K562 (cell line): ENCODE measurements at regions not wholly inside any gene's neighbourhood (a gene's known extent, or its start where the extent isn't known, plus 50 kb on each side); places are given as distances from the start of the nearest gene placed in this dataset.

Experiments used
- ARID1B ChIP-seq: fragments of 450-650 bp; IDR thresholded peaks from 2 replicates; pipeline ENCODE4 v1.6.1; 2016; ENCODE audit warnings: antibody characterized with exemption, mild to moderate bottlenecking, inconsistent platforms
- ATF7 ChIP-seq: fragments of 450-650 bp; IDR thresholded peaks from 2 replicates; pipeline ENCODE4 v1.7.1; 2014; ENCODE audit warnings: mild to moderate bottlenecking, moderate library complexity
- E2F3 ChIP-seq: fragments of 250-450 bp; sonication (Bioruptor Pico); IDR thresholded peaks from 2 replicates; pipeline ENCODE4 v1.4.0; 2020; ENCODE audit warnings: mild to moderate bottlenecking
- EP400 ChIP-seq: fragments of 450-650 bp; IDR thresholded peaks from 2 replicates; pipeline ENCODE4 v1.6.1; 2017; ENCODE audit warnings: antibody characterized with exemption, mild to moderate bottlenecking, moderate library complexity
- KLF10 ChIP-seq: fragments of 250-450 bp; sonication (Bioruptor Pico); IDR thresholded peaks from 2 replicates; pipeline ENCODE4 v1.6.1; 2021; ENCODE audit warnings: matching md5 sums
- PML ChIP-seq: IDR thresholded peaks from 2 replicates; pipeline ENCODE4 v1.6.1; 2012; ENCODE audit warnings: low read length, inconsistent platforms
- PYGO2 ChIP-seq: fragments of 450-650 bp; IDR thresholded peaks from 2 replicates; pipeline ENCODE4 v1.6.1; 2016; ENCODE audit warnings: mild to moderate bottlenecking, missing genetic modification characterization, moderate library complexity, missing compliant biosample characterization
- SOX6 ChIP-seq: fragments of 450-650 bp; IDR thresholded peaks from 2 replicates; pipeline ENCODE4 v1.6.1; 2014; ENCODE audit warnings: mild to moderate bottlenecking
- ZSCAN29 ChIP-seq: fragments of 450-650 bp; IDR thresholded peaks from 2 replicates; pipeline ENCODE4 v1.6.1; 2017
- TF ChIP-seq, protein P1 (sequence below): fragments of 250-450 bp; sonication (Bioruptor Pico); IDR thresholded peaks from 2 replicates; pipeline ENCODE4 v1.8.0; 2021; ENCODE audit warnings: mild to moderate bottlenecking, moderate library complexity
- TF ChIP-seq, protein P2 (sequence below): fragments of 450-650 bp; IDR thresholded peaks from 2 replicates; pipeline ENCODE4 v1.6.1; 2016; ENCODE audit warnings: missing biosample characterization, missing genetic modification characterization
- TF ChIP-seq, protein P3 (sequence below): fragments of 250-450 bp; sonication (Bioruptor Pico); IDR thresholded peaks from 2 replicates; pipeline ENCODE4 v1.5.0; 2022; ENCODE audit warnings: mild to moderate bottlenecking

DNA sequence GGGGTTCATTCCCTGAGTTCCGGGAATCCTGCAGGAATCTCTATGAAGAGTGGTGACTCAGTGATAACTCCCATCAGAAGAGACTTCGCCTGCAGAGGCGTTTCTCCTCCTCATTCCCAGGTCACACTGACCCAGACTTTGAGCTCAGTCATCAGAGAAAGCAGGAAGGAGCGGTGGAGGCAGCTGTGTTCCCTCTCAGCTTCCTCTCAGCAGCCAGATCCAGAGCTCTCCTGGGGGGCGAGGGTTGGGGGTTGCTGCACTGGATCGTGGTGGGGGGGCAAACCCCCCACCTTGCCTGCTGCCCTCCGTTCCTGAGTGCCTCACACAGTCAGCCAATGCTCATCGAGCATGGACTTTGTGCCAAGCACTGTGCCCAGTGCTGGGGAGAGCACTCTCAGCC, 271.2 kb downstream of the CBLN1 start (continued):
- TF ChIP-seq, protein P1, sequence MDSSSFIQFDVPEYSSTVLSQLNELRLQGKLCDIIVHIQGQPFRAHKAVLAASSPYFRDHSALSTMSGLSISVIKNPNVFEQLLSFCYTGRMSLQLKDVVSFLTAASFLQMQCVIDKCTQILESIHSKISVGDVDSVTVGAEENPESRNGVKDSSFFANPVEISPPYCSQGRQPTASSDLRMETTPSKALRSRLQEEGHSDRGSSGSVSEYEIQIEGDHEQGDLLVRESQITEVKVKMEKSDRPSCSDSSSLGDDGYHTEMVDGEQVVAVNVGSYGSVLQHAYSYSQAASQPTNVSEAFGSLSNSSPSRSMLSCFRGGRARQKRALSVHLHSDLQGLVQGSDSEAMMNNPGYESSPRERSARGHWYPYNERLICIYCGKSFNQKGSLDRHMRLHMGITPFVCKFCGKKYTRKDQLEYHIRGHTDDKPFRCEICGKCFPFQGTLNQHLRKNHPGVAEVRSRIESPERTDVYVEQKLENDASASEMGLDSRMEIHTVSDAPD (CRISPR knock-in tag) = no peak
- TF ChIP-seq PML (no peak), SOX6 (no peak), ZSCAN29 (no peak), ARID1B (no peak), ATF7 (no peak), EP400 (no peak), PYGO2 (tag) (no peak), E2F3 (CRISPR knock-in tag) (no peak), KLF10 (CRISPR knock-in tag) (no peak)
- TF ChIP-seq, protein P2, sequence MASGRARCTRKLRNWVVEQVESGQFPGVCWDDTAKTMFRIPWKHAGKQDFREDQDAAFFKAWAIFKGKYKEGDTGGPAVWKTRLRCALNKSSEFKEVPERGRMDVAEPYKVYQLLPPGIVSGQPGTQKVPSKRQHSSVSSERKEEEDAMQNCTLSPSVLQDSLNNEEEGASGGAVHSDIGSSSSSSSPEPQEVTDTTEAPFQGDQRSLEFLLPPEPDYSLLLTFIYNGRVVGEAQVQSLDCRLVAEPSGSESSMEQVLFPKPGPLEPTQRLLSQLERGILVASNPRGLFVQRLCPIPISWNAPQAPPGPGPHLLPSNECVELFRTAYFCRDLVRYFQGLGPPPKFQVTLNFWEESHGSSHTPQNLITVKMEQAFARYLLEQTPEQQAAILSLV (tag) = no peak
- TF ChIP-seq, protein P3, sequence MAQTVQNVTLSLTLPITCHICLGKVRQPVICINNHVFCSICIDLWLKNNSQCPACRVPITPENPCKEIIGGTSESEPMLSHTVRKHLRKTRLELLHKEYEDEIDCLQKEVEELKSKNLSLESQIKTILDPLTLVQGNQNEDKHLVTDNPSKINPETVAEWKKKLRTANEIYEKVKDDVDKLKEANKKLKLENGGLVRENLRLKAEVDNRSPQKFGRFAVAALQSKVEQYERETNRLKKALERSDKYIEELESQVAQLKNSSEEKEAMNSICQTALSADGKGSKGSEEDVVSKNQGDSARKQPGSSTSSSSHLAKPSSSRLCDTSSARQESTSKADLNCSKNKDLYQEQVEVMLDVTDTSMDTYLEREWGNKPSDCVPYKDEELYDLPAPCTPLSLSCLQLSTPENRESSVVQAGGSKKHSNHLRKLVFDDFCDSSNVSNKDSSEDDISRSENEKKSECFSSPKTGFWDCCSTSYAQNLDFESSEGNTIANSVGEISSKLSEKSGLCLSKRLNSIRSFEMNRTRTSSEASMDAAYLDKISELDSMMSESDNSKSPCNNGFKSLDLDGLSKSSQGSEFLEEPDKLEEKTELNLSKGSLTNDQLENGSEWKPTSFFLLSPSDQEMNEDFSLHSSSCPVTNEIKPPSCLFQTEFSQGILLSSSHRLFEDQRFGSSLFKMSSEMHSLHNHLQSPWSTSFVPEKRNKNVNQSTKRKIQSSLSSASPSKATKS = no peak
- TF ChIP-seq, all 486 proteins: peak for 0
